Progenitor cell of endocrine pancreas (in vitro differentiated cells): ENCODE measurements at regions not wholly inside any gene's neighbourhood (a gene's known extent, or its start where the extent isn't known, plus 50 kb on each side); places are given as distances from the start of the nearest gene placed in this dataset.
A peak's percentile ranks its signal among the peaks of the same experiment; 100 is the strongest.

Source experiments
- DNase-seq: peaks from one replicate; pipeline ENCODE4 v3.0.0; 2021; ENCODE audit warnings: low spot score; ENCODE audit not compliant: unreplicated experiment
- H3K27ac Mint-ChIP-seq: 2 replicates; pipeline ENCODE4 v1.8.0; 2021; ENCODE audit warnings: mild to moderate bottlenecking, moderate library complexity, mixed read lengths
- H3K27me3 Mint-ChIP-seq: 2 replicates; pipeline ENCODE4 v1.8.0; 2021; ENCODE audit warnings: mixed read lengths
- H3K36me3 Mint-ChIP-seq: 2 replicates; pipeline ENCODE4 v1.8.0; 2022; ENCODE audit warnings: mixed read lengths; ENCODE audit not compliant: insufficient read depth
- H3K4me1 Mint-ChIP-seq: 2 replicates; pipeline ENCODE4 v1.8.0; 2021; ENCODE audit warnings: low read depth, mixed read lengths
- H3K4me3 Mint-ChIP-seq: 2 replicates; pipeline ENCODE4 v1.8.0; 2021; ENCODE audit warnings: low read depth, mild to moderate bottlenecking, moderate library complexity, mixed read lengths
- H3K9me3 Mint-ChIP-seq: 2 replicates; pipeline ENCODE4 v1.8.0; 2021; ENCODE audit warnings: low read depth, mixed read lengths
- TF ChIP-seq, protein P1 (sequence below): fragments of 200-600 bp; sonication (generic); IDR thresholded peaks from one replicate; pipeline ENCODE4 v1.5.0; 2021; ENCODE audit warnings: antibody characterized with exemption, mild to moderate bottlenecking; ENCODE audit not compliant: unreplicated experiment

DNA sequence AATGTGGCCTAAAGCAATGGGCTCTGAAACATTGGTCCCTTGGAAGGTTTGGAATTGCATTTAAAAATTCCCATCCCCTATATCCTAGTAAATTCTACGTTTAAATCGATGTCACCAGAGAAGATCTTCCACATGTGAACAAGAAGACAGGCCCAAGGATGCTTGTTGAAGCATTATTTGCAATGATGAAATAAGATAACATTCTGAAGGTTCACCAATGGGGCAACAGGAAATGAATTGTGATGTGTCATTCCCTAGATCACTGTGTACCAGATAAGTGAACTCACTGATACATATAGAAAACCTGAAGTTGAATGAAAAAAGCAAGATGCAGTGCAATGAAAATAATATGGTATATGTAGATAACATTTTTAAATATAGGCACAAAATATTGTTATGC is 464.3 kb upstream of the BTBD3 start:
- no peak for DNase-seq
- H3K9me3 Mint-ChIP-seq, result no peaks in the 10 kb centered on the region
- no peak overlapping the region for H3K4me3 Mint-ChIP-seq
- H3K27ac Mint-ChIP-seq, result no peak overlapping the region
- peaks cover 15% of the 10 kb centered on the region for H3K4me1 Mint-ChIP-seq
- no peaks in the 10 kb centered on the region for H3K36me3 Mint-ChIP-seq
- TF ChIP-seq, protein P1, sequence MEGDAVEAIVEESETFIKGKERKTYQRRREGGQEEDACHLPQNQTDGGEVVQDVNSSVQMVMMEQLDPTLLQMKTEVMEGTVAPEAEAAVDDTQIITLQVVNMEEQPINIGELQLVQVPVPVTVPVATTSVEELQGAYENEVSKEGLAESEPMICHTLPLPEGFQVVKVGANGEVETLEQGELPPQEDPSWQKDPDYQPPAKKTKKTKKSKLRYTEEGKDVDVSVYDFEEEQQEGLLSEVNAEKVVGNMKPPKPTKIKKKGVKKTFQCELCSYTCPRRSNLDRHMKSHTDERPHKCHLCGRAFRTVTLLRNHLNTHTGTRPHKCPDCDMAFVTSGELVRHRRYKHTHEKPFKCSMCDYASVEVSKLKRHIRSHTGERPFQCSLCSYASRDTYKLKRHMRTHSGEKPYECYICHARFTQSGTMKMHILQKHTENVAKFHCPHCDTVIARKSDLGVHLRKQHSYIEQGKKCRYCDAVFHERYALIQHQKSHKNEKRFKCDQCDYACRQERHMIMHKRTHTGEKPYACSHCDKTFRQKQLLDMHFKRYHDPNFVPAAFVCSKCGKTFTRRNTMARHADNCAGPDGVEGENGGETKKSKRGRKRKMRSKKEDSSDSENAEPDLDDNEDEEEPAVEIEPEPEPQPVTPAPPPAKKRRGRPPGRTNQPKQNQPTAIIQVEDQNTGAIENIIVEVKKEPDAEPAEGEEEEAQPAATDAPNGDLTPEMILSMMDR, result no peak
- no peaks in the 10 kb centered on the region for H3K27me3 Mint-ChIP-seq

DNA sequence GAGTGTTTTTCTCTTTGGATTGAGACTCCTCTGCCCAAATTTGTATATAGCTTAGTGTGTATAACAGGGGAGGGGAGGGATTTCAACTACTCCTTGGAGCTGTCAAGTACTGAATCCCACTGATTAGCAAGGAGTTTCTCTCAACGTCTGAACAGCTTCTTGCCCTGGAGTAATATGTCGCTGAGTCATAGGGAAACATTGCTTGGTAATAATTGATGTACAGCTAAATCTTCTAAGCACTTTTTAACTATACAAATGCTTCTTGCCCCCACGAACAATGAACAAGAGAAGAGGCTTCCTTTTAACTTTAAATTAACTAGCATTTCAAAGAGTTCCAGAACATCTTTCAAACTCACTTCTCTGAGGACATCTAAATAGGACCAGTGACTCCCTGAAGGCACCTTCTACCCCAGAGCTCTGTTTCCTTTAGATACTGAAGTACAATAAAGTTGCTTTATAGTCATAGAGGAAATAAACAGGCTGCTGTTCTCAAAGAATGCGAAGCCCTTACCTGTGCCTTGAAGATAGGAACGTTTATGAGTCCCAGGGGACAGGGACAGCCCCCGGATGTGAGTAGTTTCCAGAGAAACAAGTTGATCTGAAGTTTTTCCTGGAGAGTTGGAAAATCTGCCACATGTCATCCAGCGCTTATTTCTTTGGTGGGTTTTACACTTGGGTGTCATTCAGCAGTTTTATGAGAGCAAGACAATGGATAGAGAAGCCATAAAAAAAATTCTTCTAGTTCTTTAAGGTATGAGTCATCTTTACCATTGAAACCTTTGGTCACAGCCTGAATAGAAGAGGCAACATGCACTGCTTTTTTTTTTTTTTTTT is 462.5 kb upstream of the BTBD3 start:
- Mint-ChIP-seq H3K27me3 (no peaks in the 10 kb centered on the region), H3K27ac (peak overlapping the region; percentile 22), H3K36me3 (no peaks in the 10 kb centered on the region), H3K4me3 (no peak overlapping the region), H3K9me3 (no peaks in the 10 kb centered on the region), H3K4me1 (peaks cover 15% of the 10 kb centered on the region)
- no peak for DNase-seq
- TF ChIP-seq, protein P1, result no peak

DNA sequence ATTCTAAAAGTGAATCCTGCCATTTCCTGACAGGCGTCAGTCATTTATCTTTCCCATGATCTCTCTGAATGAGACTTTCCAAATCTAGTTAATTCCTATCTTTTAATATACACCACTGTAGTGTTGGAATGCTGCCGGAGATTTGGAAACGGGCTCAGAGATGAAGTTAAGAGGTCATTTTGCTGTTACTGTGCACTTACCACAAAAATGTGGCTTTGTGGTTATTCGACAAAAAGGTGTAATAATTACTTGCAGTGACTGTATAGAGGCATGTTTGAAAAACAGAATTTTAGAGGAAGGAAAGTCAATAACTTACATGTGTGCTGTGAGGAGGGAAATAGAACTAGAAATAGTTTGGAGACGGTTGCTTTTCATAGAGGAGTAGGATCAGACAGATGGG is 460.2 kb upstream of the BTBD3 start:
- TF ChIP-seq, protein P1, result no peak
- Mint-ChIP-seq H3K27me3 (no peaks in the 10 kb centered on the region), H3K27ac (no peak overlapping the region), H3K4me3 (no peak overlapping the region), H3K36me3 (no peaks in the 10 kb centered on the region), H3K9me3 (no peaks in the 10 kb centered on the region), H3K4me1 (peaks cover 13% of the 10 kb centered on the region)
- DNase-seq, result no peak

DNA sequence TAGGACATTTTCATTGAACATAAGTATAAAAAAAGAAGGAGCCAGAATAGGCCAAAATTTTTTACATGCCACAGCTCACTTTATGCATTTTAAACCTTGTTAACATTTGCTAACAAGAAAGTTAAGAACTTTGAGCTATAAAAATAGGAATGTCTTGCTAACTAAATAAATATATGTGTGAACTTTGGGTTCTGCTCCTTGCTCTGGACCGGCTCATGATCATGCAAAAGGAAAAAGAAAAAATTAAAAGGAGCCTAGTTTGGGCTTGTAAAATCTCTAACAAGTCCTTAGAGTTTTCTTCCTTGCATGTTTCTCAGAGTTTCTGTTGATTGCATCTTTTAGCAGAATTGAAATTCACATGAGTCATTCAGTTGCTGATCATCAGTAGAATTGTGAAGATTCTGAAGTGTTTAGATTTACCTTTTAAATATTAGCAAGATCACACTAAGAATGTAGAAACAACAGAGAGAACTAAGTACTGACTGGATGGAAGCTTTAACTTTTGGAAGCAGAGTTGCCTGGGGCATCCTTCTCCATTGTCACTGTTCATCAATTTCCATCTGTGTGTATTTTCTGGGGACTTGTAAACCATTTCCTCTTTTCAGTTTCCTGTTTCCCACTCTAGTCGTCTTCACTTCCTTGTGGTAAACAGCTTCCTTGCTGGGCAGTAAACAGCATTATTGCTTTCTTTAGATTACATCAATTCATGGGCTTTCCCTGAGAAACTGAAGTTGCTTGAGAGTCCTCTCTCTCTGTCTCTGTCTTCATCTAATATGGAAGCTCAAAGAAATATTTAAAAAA is 458.4 kb upstream of the BTBD3 start:
- H3K4me3 Mint-ChIP-seq, result no peak overlapping the region
- DNase-seq, result no peak
- no peaks in the 10 kb centered on the region for H3K27me3 Mint-ChIP-seq
- H3K9me3 Mint-ChIP-seq, result no peaks in the 10 kb centered on the region
- H3K4me1 Mint-ChIP-seq, result peaks cover 11% of the 10 kb centered on the region
- TF ChIP-seq, protein P1, result no peak
- H3K27ac Mint-ChIP-seq, result no peak overlapping the region
- no peaks in the 10 kb centered on the region for H3K36me3 Mint-ChIP-seq

DNA sequence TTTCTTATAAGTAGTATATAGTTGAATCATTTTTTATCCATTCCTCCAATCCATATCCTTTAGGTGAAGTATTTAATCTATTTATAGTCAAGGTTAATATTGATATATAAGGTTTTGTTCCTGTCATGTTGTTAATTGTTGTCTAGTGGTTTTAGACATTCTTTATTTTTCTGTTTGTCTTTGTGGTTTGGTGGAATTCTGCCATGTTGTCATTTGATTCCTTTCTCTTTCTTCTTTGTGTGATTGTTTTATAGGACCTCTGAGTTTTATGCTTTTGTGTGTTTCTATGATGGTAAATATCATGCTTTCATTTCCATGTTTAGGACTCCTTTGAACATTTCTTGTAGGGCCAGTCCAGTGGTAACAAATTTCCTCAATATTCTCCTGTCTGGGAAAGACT is 450.3 kb upstream of the BTBD3 start:
- TF ChIP-seq, protein P1, result no peak
- Mint-ChIP-seq H3K27ac (no peak overlapping the region), H3K36me3 (no peaks in the 10 kb centered on the region), H3K9me3 (no peaks in the 10 kb centered on the region), H3K4me1 (no peaks in the 10 kb centered on the region), H3K4me3 (no peak overlapping the region), H3K27me3 (no peaks in the 10 kb centered on the region)
- DNase-seq, result no peak
